ENCODE measurements at regions not wholly inside any gene's neighbourhood (a gene's known extent, or its start where the extent isn't known, plus 50 kb on each side); places are given as distances from the start of the nearest gene placed in this dataset.
"Not testable (repeated sequence)": the region's sequence is repeated elsewhere in the genome, so short reads cannot be mapped to it uniquely, and the experiment has no call there.

GRCh38 chr6:6950373-6951145, 157.2 kb upstream of the RREB1 start:
- DNase-seq = no peak

DNA sequence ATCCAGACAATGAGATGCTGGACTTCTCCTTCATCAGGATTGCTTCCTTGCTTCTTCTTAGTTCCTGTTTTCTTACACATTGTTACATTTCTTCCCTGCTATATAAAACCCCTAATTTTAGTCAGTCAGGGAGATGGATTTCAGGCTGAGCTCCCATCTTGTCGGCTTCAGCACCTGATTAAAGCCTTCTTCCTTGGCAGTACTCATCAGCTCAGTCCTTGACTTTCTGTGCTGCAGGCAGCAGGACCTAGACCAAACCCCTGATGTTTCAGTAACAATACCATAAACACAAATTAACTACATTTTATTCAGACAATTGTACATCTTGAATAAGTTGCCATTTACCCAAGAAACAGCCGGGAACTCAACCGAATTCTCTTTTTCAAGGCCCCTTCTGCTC, 156.4 kb upstream of the RREB1 start:
- DNase-seq = no peak

DNA sequence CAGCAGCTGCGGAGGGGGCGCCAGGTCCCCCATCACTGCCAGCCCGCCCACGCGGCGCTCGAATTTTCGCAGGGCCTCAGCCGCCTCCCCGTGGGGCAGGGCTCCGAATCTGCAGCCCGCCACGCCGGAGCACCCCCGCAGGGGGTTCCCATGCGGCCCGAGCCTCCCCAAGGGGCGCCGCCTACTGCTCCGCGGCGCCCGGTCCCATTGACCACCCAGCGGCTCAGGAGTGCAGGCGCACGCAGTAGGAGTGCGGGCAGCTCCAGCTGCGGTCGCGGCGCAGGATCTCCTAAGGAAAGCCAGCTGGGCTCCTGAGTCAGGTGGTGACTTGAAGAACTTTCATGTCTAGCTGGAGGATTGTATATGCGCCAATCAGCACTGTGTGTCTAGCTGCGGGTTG, 155.3 kb upstream of the RREB1 start:
- no peak for DNase-seq

GRCh38 chr6:6952927-6953326, 154.8 kb upstream of the RREB1 start:
- not testable (repeated sequence) for DNase-seq

DNA sequence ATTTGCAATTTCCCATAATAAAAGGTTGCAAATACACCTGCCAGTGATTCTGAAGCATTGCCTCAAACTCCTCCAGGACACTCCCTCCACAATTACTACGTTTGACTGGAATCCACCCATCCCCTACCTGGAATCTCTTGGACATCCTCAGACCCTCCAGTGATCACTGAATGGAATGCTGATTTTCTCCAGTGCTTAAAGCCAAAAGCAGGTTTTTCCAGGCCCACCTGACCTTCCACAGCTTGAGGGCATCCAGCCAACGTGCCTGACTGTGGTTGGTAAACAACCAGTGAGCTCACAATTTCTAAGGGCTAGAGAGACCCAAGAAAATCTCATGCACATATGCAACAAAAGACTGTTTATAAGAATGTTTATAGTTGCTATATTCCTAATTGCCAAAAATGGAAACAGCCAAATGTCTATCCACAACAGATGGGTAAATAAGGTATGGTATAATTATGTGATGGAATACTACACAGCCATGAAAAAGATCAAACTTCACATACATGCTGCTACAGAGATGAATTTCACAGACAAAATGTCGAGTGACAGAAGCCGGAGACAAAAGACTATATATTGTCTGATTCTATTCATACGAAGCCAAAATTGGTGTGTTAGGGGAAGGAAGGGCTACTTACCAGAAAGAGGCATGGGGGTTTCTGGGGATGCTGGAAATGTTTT, 147.1 kb upstream of the RREB1 start:
- no peak for DNase-seq

- no peak for DNase-seq
These were observed 145.7 kb upstream of the RREB1 start for GRCh38 chr6:6962086-6962485.

DNA sequence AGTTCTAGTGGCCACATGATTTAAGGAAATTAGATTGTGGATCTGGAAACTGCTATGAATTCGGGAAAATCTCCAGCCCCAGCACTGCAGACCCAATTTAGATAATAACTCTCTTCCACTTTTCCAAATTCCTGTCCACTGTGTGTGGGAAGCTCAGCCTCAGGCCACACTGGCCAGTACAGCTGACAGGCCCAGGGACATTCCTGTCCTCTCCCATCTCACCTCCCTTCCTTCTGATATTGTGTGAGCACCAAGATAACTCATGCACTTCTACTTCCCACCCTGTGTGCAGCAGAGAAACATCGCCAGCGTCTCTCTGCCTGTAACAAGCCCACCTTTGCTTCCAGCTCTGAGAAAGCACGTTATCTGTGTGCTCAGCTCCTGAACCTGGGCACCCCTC, 145.1 kb upstream of the RREB1 start:
- no peak for DNase-seq

- peak in 1 of 2 donors; percentile 5 for DNase-seq
These were observed 144.4 kb upstream of the RREB1 start for GRCh38 chr6:6963390-6963789.

DNA sequence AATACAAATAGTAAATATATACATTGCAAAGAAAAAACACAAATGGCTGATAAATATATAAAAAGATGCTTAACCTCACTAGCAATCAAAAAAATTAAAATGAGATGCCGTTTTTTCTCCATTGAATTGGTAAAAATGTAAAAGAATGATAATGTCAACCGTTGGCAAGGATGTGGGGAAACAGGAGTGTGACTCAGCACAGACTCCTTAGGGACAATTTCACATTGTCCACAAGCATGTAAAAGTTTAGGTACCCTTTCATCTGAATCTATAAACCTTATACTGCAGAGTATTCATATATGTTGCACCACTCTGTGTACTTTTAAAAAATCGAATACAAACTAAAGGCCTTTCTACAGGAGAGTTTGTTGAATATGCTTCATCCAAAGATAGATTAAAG, 143.1 kb upstream of the RREB1 start:
- no peak for DNase-seq

DNA sequence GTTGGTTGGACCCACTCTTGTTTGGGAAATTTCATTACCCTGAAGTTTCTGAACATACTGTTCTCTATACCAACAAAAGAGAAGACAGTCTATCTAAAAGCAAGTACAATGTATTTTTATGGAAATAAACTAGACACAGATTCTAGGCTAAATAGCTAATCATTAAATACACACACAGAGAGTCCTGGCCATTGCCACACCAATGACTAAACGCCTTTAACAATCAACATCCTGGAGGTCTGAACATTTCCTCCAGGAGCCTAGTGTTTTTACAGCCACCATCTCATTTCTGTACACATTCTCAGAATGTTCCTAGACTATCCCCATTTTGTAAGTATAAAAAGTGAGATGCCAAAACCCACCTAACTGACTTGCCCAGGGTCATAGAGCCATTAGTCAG, 141.6 kb upstream of the RREB1 start:
- no peak for DNase-seq

- no peak for DNase-seq
These were observed 141.2 kb upstream of the RREB1 start for GRCh38 chr6:6966569-6966968.

DNA sequence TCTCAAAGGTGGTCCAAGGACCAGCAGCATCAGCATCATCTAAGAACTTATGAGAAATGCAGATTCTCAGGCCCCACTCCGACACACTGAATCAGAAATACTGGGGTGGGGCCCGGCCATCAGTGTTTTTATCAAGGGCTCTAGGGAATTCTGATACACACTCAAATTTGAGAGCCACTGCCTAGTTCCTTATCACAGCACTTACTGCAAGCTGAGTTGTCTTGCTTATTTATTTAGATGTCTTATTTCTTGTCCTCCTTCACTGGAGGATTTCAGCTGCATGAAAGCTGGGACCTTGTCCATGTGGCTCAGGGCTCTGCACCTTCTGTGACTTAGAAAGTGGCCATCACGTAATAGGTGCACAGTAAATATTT, 139.4 kb upstream of the RREB1 start:
- DNase-seq = no peak

- DNase-seq = no peak
These were observed 138.8 kb upstream of the RREB1 start for GRCh38 chr6:6968731-6969552.

DNA sequence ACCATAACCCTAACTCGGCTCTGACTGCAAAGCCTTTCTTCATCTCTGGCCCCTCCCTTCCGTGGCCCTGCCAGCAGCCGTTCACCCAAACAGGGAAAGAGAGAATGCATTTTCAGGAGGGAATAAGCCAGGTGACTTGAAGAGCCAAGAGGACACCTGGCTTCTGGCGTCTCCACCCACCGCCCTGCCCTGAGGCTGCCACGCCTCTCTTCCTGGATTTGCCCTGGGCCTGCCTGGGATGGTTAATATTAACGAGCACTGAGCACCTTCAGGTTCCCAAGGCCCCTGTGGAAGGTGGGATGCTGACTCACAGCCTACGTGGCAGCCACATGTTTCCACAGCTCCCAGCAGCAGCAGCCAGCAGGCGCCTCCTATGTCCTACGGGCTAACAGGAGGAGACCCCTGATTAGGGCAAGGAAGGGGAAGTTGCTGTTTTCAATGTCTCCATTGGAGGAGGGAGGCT, 138.0 kb upstream of the RREB1 start:
- DNase-seq = no peak

GRCh38 chr6:6970851-6971250, 136.9 kb upstream of the RREB1 start:
- DNase-seq = no peak

- DNase-seq = no peak
These were observed 136.4 kb upstream of the RREB1 start for GRCh38 chr6:6971369-6971768.

- DNase-seq = no peak
These were observed 135.3 kb upstream of the RREB1 start for GRCh38 chr6:6972456-6972855.

GRCh38 chr6:6973721-6974120, 134.0 kb upstream of the RREB1 start:
- no peak for DNase-seq

GRCh38 chr6:6975459-6976111, 132.2 kb upstream of the RREB1 start:
- peak in 1 of 2 donors; percentile 33 for DNase-seq

GRCh38 chr6:6976193-6976592, 131.6 kb upstream of the RREB1 start:
- DNase-seq = no peak

- DNase-seq = no peak
These were observed 129.0 kb upstream of the RREB1 start for GRCh38 chr6:6978731-6979130.

- no peak for DNase-seq
These were observed 126.7 kb upstream of the RREB1 start for GRCh38 chr6:6980999-6981597.

Measured in inflammatory macrophage (primary cell).